GM18511 (cell line): ENCODE measurements at regions not wholly inside any gene's neighbourhood (a gene's known extent, or its start where the extent isn't known, plus 50 kb on each side); places are given as distances from the start of the nearest gene placed in this dataset.

Experiments used
- ATAC-seq: cut with Tn5 transposase; IDR thresholded peaks from one replicate; pipeline ENCODE4 v1.9.1; 2021; ENCODE audit warnings: mild to moderate bottlenecking, moderate library complexity; ENCODE audit not compliant: unreplicated experiment

DNA sequence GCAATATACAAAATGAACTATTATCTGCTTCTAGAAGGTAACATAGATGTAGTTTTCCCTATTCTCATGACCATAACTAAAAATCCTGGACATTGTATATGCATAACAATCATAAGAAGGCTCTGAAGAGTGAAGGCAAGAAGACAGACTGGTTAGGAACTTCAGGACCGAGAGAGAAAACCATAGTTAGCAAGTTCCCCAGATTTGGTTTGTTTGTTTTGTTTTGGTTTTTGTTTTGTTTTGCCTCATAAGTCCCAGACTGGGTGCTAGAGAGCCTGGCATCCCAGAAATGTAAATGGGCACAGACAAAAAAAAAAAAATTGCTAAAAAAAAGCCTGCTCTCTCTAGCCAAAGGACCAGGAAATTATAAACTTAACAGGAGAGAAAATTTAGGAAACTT lies 192.2 kb upstream of the FBXO11 start:
- no peak for ATAC-seq

DNA sequence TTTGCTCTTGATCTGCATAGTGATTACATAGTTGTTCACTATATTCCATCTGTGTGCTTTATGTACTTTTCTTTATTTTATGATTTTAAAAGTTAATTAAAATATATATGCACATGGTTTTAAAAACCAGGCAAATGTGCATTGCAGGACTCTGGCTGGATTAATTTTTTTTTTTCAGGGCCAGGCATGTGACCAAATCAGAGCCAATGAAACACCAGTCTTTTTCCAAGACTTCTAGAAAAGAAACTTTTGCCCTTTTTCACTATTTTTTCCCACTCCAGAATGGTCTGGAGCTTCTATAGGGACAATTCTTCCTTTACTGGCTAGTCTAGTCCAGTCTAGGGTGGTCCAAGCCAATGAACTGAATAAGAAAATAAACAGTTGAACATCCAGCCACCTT lies 198.1 kb upstream of the FBXO11 start:
- ATAC-seq = no peak

- no peak for ATAC-seq
These were observed 199.6 kb upstream of the FBXO11 start for GRCh38 chr2:48105848-48106247.

GRCh38 chr2:48107326-48107925 lies 201.1 kb upstream of the FBXO11 start:
- ATAC-seq = no peak

DNA sequence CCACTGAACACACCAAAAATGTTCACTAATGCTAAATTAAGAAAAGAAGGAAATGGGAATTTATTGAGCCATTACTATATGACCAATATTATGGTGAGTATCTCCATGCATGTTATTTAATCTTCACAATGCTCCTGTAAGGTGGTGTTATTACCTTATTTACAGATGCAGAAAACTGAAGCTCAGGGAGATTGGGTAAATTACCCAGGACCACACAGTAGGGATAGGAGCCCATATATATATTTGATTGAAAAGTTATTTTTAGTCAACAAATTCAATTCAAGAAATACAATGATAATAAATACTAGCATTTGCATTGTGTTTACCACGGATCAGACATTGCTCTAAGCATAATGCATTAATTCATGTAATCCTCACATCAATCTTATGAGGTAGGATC lies 202.2 kb upstream of the FBXO11 start:
- ATAC-seq = no peak

- ATAC-seq = no peak
These were observed 203.3 kb upstream of the FBXO11 start for GRCh38 chr2:48109491-48110204.

DNA sequence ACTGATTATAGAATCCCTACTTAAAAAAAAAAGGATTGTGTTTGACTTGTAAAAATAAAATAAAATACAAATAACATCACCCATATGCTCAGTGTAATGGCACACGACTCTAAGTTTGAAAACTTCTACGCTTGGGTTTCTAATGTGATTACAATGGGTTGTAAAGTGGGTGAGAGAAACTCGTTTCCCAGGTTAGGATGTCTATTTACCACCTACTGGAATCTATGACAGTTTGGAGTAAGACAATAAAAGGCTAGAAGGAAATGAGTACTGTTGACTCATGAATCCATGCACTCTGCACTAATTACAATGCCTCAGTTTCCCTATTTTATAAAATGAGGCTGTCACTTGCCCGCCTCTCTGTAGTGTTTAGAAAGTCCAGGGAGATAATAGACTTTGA lies 204.0 kb upstream of the FOXN2 start:
- no peak for ATAC-seq

DNA sequence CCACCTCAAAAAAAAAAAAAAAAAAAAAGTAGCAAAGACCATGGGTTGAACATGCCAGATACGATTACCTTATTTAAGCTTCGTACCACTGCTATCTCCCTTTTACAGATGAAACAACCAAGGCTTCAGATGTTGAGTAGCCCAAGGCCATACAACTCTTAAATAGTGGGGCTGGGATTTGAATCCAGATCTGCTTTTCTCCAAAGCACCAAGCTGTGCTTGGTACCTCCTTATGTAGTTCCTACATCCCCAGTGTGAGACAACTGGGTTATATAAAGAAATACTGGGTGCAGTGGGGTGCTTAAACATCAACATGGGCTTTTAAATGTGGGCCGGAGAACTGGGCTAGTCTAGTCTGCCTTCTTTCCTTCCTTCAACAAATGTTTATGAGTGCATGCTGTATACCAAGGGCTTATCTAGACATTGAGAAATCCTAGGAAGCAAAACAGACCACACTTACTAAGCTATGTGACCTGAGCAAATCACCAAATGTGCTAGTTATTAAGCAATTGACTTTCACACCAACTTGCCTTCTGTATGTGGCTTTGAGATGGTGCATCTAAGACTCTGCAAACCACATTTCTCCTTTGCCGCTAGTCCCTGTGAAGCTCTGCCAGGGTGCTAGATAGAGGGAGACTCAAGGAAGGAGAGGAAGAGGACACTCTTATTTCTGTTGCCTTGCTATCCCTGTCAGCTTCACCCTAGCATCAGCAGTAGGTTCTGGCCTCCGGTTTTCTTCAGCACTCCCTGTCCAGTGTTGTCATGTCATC lies 201.4 kb upstream of the FOXN2 start:
- no peak for ATAC-seq

- ATAC-seq = peak; percentile 28
These were observed 200.7 kb upstream of the FOXN2 start for GRCh38 chr2:48113767-48114166.

DNA sequence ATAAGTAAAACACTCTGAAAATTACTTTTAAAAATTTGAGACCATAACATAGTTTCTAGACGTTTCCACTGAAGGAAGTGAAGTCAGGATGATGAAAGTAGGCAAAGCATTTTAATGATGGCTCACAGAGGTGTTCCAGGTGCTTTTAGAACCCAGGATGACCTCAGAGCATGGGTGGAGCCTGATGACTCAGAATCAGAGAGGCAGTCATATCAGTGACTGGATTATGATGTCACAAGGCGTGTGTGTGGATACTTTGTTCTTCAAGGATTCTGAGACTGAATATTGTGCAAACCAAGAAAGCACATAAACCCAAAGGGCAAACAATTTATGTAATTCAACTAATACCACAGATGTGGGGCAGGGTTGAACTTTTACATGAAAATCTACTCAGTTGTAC lies 200.2 kb upstream of the FOXN2 start:
- ATAC-seq = peak; percentile 55

GRCh38 chr2:48116497-48116896 lies 198.0 kb upstream of the FOXN2 start:
- ATAC-seq = no peak

GRCh38 chr2:48118895-48119294 lies 195.6 kb upstream of the FOXN2 start:
- no peak for ATAC-seq

- ATAC-seq = no peak
These were observed 194.4 kb upstream of the FOXN2 start for GRCh38 chr2:48120112-48120511.

DNA sequence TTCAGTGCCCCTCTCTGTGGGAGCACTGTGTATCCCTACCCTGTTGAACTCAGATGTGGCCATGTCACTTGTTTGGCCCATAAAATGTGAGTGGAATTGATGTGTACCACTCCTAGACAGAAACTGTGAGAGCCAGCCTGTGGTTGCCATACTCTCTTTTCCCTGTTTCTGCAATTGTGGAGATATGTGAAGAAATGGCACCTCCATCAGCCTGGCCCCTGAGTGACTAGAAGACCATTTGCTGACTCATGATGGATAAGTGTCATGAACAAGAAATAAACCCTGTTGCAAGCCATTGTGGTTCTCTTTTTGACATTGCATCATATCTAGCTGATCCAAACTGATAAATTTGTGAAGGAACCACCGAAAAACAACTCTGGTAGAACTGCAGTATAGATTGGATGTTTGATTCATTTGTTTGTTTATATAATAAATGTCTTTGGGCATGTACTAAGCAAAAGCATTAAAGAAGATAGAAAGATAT lies 193.7 kb upstream of the FOXN2 start:
- no peak for ATAC-seq

DNA sequence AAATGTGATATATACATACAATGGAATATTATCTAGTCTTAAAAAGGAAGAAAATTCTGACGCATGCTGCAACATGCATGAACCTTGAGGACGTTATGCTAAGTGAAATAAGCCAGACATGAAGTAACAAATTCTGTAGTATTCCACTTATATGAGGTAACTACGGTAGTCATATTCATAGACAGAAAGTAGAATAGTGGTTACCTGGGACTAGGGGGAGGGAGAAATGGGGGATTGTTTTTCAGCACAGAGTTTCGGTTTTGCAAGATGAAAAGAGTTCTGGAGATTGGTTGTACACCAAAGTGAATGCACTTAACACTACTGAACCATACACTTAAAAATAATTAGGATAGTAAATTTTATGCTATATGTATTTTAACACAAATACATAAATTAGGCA lies 192.3 kb upstream of the FOXN2 start:
- no peak for ATAC-seq

DNA sequence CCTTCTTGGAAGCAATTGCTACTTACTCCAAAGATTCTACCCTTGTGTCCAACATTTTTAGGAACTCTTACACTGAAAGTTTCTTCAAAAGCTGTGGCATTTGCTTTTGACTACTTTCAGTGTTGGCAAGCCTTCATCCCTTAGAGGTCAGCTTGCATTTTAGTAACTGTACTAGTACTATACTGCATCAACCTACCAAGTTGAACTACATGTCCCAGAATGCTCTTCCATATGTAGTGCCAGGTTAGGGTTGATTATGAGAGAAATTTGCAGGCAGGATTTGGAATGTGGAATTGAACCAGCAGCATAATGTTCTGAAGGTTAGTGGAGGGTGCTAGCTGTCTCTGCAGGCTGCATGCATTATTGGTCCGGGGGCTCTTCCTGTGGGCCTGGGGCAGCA lies 189.9 kb upstream of the FOXN2 start:
- no peak for ATAC-seq

- no peak for ATAC-seq
These were observed 188.3 kb upstream of the FOXN2 start for GRCh38 chr2:48126162-48126561.

- ATAC-seq = no peak
These were observed 186.8 kb upstream of the FOXN2 start for GRCh38 chr2:48127612-48128191.

GRCh38 chr2:48129293-48129950 lies 185.1 kb upstream of the FOXN2 start:
- no peak for ATAC-seq

- no peak for ATAC-seq
These were observed 182.8 kb upstream of the FOXN2 start for GRCh38 chr2:48131539-48132270.

GRCh38 chr2:48132271-48132625 lies 182.2 kb upstream of the FOXN2 start:
- no peak for ATAC-seq
